Neural progenitor cell (in vitro differentiated cells): ENCODE measurements at regions not wholly inside any gene's neighbourhood (a gene's known extent, or its start where the extent isn't known, plus 50 kb on each side); places are given as distances from the start of the nearest gene placed in this dataset.

Experiments
- EZH2 ChIP-seq: fragments of 200-600 bp; sonication (generic); IDR thresholded peaks from 2 replicates; pipeline ENCODE4 v1.6.1; 2017; ENCODE audit warnings: antibody characterized with exemption, mild to moderate bottlenecking, moderate library complexity
- EZH2phosphoT487 ChIP-seq: fragments of 200-600 bp; sonication (generic); IDR thresholded peaks from 2 replicates; pipeline ENCODE4 v1.6.1; 2017; ENCODE audit warnings: antibody characterized with exemption

DNA sequence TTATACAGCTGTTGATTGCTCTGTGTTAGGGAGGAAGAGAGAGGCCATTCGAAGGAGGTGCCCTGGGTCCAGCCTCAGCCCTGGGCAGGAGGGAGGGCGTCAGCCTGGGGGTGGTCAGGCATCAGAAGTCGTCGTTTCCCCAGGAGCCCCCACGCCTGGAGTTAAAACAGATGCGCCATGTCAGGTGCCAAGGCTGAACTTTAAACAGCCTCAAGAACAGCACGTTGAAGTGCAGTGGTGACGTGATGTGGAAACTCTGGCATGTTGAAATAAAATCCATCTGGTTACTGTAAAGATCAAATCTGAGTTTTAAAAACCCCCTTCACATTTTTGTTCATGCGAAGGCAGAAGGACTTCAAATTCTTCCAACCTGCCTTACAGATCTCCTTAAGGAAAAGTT lies 128.4 kb upstream of the PPP2R2D start:
- TF ChIP-seq EZH2phosphoT487: no peak
- TF ChIP-seq EZH2: no peak
